ENCODE measurements at regions not wholly inside any gene's neighbourhood (a gene's known extent, or its start where the extent isn't known, plus 50 kb on each side); places are given as distances from the start of the nearest gene placed in this dataset.

DNA sequence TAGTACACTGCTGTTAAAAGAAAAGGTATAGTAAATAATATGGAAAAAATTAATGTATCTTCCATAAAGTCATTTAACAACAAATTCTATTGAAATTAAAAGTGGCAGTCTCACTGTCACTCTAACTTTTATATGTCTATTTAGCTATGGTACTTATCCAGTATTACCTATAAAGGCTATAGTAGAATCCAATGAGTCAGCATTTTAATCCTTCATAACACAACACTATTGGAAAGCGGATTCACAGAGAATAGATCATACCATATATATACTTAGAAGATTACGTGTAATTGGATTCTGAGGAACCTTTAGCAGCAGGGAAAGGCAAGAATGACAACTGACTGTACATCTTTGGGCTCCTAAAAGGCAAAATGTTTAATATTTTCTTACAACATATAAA, 1942.6 kb downstream of the PCDH7 start:
- no peak for TF ChIP-seq CEBPB (IDR thresholded peaks at IDR 0.05; ENCODE audit: low read depth, low read length)
- no peak for TF ChIP-seq ZNF274 (IDR thresholded peaks at IDR 0.05; ENCODE audit: borderline replicate concordance, extremely low read depth, low read length)
- peak; percentile 36; the same call in 1 of the 2 replicates for TF ChIP-seq MAFK (IDR thresholded peaks at IDR 0.05; ENCODE audit: low read depth, low read length)
- Histone ChIP-seq H2BK15ac (ENCODE audit: low read length) (no peak overlapping the region), H3K23me2 (ENCODE audit: low read depth, low read length) (no peaks in the 10 kb centered on the region), H4K8ac (ENCODE audit: extremely low read depth, insufficient read depth, low read length) (no peak overlapping the region), H2BK20ac (ENCODE audit: low read length) (no peak overlapping the region), H3K14ac (ENCODE audit: insufficient read length) (no peak overlapping the region), H3K27ac (ENCODE audit: low read depth, low read length) (no peak overlapping the region), H3K27me3 (replicated peaks in 1 of 4; ENCODE audit: control insufficient read depth in 3 of 4, extremely low read depth in 1 of 4, insufficient read depth in 3 of 4, low read length in 3 of 4) (no peaks in the 10 kb centered on the region), H3K9ac (replicated peaks in 1 of 4; ENCODE audit: extremely low read depth in 1 of 4, low read depth in 3 of 4, low read length in 3 of 4) (no peak overlapping the region), H2BK120ac (replicated peaks; ENCODE audit: low read depth, low read length) (no peak overlapping the region), H3K23ac (ENCODE audit: insufficient read length) (no peak overlapping the region), H3K79me1 (ENCODE audit: low read depth, low read length) (no peaks in the 10 kb centered on the region), H3K36me3 (ENCODE audit: control insufficient read depth in 2 of 4, insufficient read depth in 4 of 4, low read length in 3 of 4) (no peaks in the 10 kb centered on the region), H3K9me3 (ENCODE audit: insufficient read depth in 2 of 2, low read depth in 1 of 2, low read length in 1 of 2) (peaks cover 0 to 6% of the 10 kb centered on the region in 2 experiments; a peak in 1 of 4 replicates), H2BK12ac (ENCODE audit: low read depth, low read length) (no peak overlapping the region), H3K4me3 (ENCODE audit: extremely low read depth in 1 of 4, insufficient read depth in 2 of 4, low read depth in 3 of 4, low read length in 4 of 4) (no peak overlapping the region), H3K4ac (replicated peaks; ENCODE audit: insufficient read length, low read depth, low read length) (no peak overlapping the region), H3K56ac (replicated peaks; ENCODE audit: insufficient read length, low read depth, low read length) (no peak overlapping the region), H3K79me2 (ENCODE audit: control insufficient read depth in 1 of 2, insufficient read depth in 2 of 2, low read length in 2 of 2) (no peaks in the 10 kb centered on the region), H3K4me2 (ENCODE audit: insufficient read depth in 1 of 2, low read depth in 2 of 2, low read length in 2 of 2) (no peak overlapping the region), H2BK5ac (ENCODE audit: low read depth, low read length) (no peak overlapping the region), H3K4me1 (replicated peaks in 1 of 4; ENCODE audit: control insufficient read depth in 3 of 4, insufficient read depth in 4 of 4, low read length in 3 of 4) (peaks cover 0 to 4% (median 2%) of the 10 kb centered on the region in 4 experiments; a peak in 4 of 7 replicates), H4K5ac (ENCODE audit: insufficient read length, low read depth, low read length) (no peak overlapping the region), H4K20me1 (replicated peaks in 1 of 2; ENCODE audit: control insufficient read depth in 1 of 2, insufficient read depth in 2 of 2, low read length in 2 of 2) (no peaks in the 10 kb centered on the region), H4K91ac (replicated peaks; ENCODE audit: insufficient read length, low read length) (no peak overlapping the region), H2AFZ (ENCODE audit: low read length) (no peak overlapping the region), H3K18ac (ENCODE audit: extremely low read depth, low read length) (no peak overlapping the region), H2AK5ac (ENCODE audit: low read depth, low read length) (no peak overlapping the region)
- no peak for DNase-seq (ENCODE audit: low read depth in 1 of 2, low spot score in 2 of 2)
- FAIRE-seq: no peak
- POLR2A ChIA-PET (ENCODE audit: partially characterized antibody): no interaction called here
- CTCF ChIA-PET (ENCODE audit: partially characterized antibody): no interaction called here
- 94% methylated on average over 2 of the region's 2 CpGs; no CpG with 5 or more reads in 1 of the 2 experiments for WGBS, 2 experiments (ENCODE audit: extremely low coverage in 1 of 2, insufficient coverage in 1 of 2, insufficient read length in 1 of 2, insufficient replicate concordance in 2 of 2, low coverage in 1 of 2, low lambda C conversion rate in 2 of 2, missing lambda C conversion rate in 1 of 2)
